Lower leg skin (tissue), 4 donors: ENCODE measurements at regions not wholly inside any gene's neighbourhood (a gene's known extent, or its start where the extent isn't known, plus 50 kb on each side); places are given as distances from the start of the nearest gene placed in this dataset.
"Not testable (repeated sequence)": the region's sequence is repeated elsewhere in the genome, so short reads cannot be mapped to it uniquely, and the experiment has no call there.

Source experiments
- DNase-seq, 2 donors: peaks; one replicate each; pipeline ENCODE4 v3.0.0-alpha.2; 2019; ENCODE audit warnings: low spot score in 2 of 2
- H3K4me3 ChIP-seq: fragments of 200-600 bp; sonication (generic); 2 replicates; pipeline ENCODE4 v1.5.1; 2017; ENCODE audit warnings: mild to moderate bottlenecking, low read depth; ENCODE audit not compliant: poor library complexity, severe bottlenecking
- CTCF ChIP-seq, 3 donors: fragments of 450-650 bp; IDR thresholded peaks; one replicate each; pipeline ENCODE4 v1.5.1; 2016; ENCODE audit warnings: antibody characterized with exemption in 3 of 3, mild to moderate bottlenecking in 3 of 3, moderate library complexity in 2 of 3
- POLR2A ChIP-seq, 2 donors: fragments of 450-650 bp; IDR thresholded peaks; one replicate each; pipeline ENCODE4 v1.6.1; 2016 to 2017; ENCODE audit warnings: antibody characterized with exemption in 2 of 2, mild to moderate bottlenecking in 1 of 2, moderate library complexity in 1 of 2
- WGBS, 2 donors: methylation state at CpG; one replicate each; pipeline ENCODE4 v1.1.5; 2018; 5-methylcytosine and 5-hydroxymethylcytosine counted together
- intact Hi-C: fragments of 100-400 bp; cut with DNase I; formaldehyde crosslinking; loops from one replicate; pipeline ENCODE4 v1.15.0; 2023; ENCODE audit warnings: low total_unique reads

- intact Hi-C loops = no loop called here
- no peak for TF ChIP-seq POLR2A (IDR thresholded peaks at IDR 0.05)
- H3K4me3 ChIP-seq = no peak overlapping the region
- WGBS, 2 donors = 51 to 68% methylated on average over 5 to 15 of the region's 21 CpGs
- no peak for DNase-seq
Observed at GRCh38 chr1:143717434-143717833, 254.4 kb downstream of the FAM72C start.

GRCh38 chr1:143714913-143715312, 256.9 kb downstream of the FAM72C start:
- H3K4me3 ChIP-seq, intact Hi-C loops, DNase-seq: not testable (repeated sequence)
- 49 to 69% methylated on average over 4 of the region's 4 CpGs for WGBS, 2 donors

GRCh38 chr1:143709606-143710259, 262.1 kb downstream of the FAM72C start:
- DNase-seq, intact Hi-C loops, H3K4me3 ChIP-seq: not testable (repeated sequence)
- WGBS, 2 donors = 41 to 44% methylated on average over 7 to 9 of the region's 10 CpGs

GRCh38 chr1:143702739-143703138, 269.0 kb downstream of the FAM72C start:
- intact Hi-C loops, DNase-seq, H3K4me3 ChIP-seq: not testable (repeated sequence)
- WGBS, 2 donors = no CpG with 5 or more reads among the region's 27 CpGs

GRCh38 chr1:143699731-143700130, 272.1 kb downstream of the FAM72C start:
- DNase-seq = no peak
- H3K4me3 ChIP-seq = no peak overlapping the region
- 2% methylated on average over 11 to 20 of the region's 20 CpGs for WGBS, 2 donors
- intact Hi-C loops = no loop called here
- TF ChIP-seq POLR2A (IDR thresholded peaks at IDR 0.05) (no peak), CTCF (IDR thresholded peaks at IDR 0.05) (no peak)

- no peak overlapping the region for H3K4me3 ChIP-seq
- intact Hi-C loops = no loop called here
- no peak for TF ChIP-seq POLR2A (IDR thresholded peaks at IDR 0.05)
- no peak for TF ChIP-seq CTCF (IDR thresholded peaks at IDR 0.05)
- no peak for DNase-seq
- 5 to 6% methylated on average over 17 of the region's 17 CpGs for WGBS, 2 donors
Observed at GRCh38 chr1:143699115-143699514, 272.7 kb downstream of the FAM72C start.

- DNase-seq = peak in 1 of 2 donors; percentile 85
- no peak overlapping the region for H3K4me3 ChIP-seq
- intact Hi-C loops = no loop called here
- TF ChIP-seq CTCF (IDR thresholded peaks at IDR 0.05) (no peak), POLR2A (IDR thresholded peaks at IDR 0.05) (no peak)
- WGBS, 2 donors = 1 to 5% methylated on average over 11 to 14 of the region's 21 CpGs
Observed at GRCh38 chr1:143698016-143698415, 273.8 kb downstream of the FAM72C start.

GRCh38 chr1:143694085-143694484, 277.7 kb downstream of the FAM72C start:
- no peak overlapping the region for H3K4me3 ChIP-seq
- TF ChIP-seq CTCF (IDR thresholded peaks at IDR 0.05) (no peak), POLR2A (IDR thresholded peaks at IDR 0.05) (no peak)
- 60% methylated on average over 3 of the region's 3 CpGs for WGBS, 2 donors
- intact Hi-C loops = no loop called here
- DNase-seq = no peak
